SKM-1 treated with dmso at 0.1 percent for 144 hours (cell line): ENCODE measurements at regions not wholly inside any gene's neighbourhood (a gene's known extent, or its start where the extent isn't known, plus 50 kb on each side); places are given as distances from the start of the nearest gene placed in this dataset.

Experiments used
- DNase-seq: peaks from one replicate; lab custom pipeline; 2025; ENCODE audit not compliant: unreplicated experiment; lab: John Stamatoyannopoulos, UW

GRCh38 chr7:133470-133869 is 58.9 kb upstream of the FAM20C start:
- peak; percentile 64 for DNase-seq

GRCh38 chr7:134029-134428 is 58.3 kb upstream of the FAM20C start:
- no peak for DNase-seq

- no peak for DNase-seq
Observed at GRCh38 chr7:134561-135256, 57.7 kb upstream of the FAM20C start.

- DNase-seq = no peak
Observed at GRCh38 chr7:135257-135653, 57.1 kb upstream of the FAM20C start.

GRCh38 chr7:135731-136645 is 56.4 kb upstream of the FAM20C start:
- DNase-seq = no peak

GRCh38 chr7:137094-137891 is 55.1 kb upstream of the FAM20C start:
- DNase-seq = no peak

- no peak for DNase-seq
Observed at GRCh38 chr7:139131-139530, 53.2 kb upstream of the FAM20C start.

GRCh38 chr7:139561-140243 is 52.7 kb upstream of the FAM20C start:
- DNase-seq = no peak

- DNase-seq = no peak
Observed at GRCh38 chr7:140996-141395, 51.4 kb upstream of the FAM20C start.

GRCh38 chr7:142248-142941 is 50.0 kb upstream of the FAM20C start:
- no peak for DNase-seq
